ENCODE measurements at regions not wholly inside any gene's neighbourhood (a gene's known extent, or its start where the extent isn't known, plus 50 kb on each side); places are given as distances from the start of the nearest gene placed in this dataset.
A peak's percentile ranks its signal among the peaks of the same experiment; 100 is the strongest.

DNA sequence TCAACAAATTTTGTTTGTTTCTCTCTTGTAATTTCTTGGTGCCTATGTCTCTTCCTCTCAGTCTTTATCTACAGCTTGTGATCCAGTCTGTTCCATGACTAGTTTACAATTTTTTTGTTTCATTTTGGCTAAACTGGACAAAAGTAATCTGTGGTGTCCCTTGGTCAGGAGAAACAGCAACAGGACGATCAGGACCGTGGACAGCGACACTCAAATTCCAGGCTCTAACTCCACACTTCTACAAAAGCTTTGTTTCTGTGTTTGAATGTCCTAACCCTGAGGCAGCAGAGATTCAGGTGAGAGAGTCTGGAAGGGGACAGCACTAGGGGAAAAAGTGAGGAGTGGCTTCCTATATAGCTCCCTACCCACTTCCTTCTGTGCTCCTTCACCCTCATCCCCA lies 593.3 kb upstream of the FANCL start:
- H3K4me3 ChIP-seq (ENCODE audit: low read length) = no peak overlapping the region
- TF ChIP-seq, protein P1, sequence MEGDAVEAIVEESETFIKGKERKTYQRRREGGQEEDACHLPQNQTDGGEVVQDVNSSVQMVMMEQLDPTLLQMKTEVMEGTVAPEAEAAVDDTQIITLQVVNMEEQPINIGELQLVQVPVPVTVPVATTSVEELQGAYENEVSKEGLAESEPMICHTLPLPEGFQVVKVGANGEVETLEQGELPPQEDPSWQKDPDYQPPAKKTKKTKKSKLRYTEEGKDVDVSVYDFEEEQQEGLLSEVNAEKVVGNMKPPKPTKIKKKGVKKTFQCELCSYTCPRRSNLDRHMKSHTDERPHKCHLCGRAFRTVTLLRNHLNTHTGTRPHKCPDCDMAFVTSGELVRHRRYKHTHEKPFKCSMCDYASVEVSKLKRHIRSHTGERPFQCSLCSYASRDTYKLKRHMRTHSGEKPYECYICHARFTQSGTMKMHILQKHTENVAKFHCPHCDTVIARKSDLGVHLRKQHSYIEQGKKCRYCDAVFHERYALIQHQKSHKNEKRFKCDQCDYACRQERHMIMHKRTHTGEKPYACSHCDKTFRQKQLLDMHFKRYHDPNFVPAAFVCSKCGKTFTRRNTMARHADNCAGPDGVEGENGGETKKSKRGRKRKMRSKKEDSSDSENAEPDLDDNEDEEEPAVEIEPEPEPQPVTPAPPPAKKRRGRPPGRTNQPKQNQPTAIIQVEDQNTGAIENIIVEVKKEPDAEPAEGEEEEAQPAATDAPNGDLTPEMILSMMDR (conservative IDR thresholded peaks at IDR 0.05; ENCODE audit: low read length) = no peak
- peak; percentile 24 for DNase-seq (ENCODE audit: low read depth)

DNA sequence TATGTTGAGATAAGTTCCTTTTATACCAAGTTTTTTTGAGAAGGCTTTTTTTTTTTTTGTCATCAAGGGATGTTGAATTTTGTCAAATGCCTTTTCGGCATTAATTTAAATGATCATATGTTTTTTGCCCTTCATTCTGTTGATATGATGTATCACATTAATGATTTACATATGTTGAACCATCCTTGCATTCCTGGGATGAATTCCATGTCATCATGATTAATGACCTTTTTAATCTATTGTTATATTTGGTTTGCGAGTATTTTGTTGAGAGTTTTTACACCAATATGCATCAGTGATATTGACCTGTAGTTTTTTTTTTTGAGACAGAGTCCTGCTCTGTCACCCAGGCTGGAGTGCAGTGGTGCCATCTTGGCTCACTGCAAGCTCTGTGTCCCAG lies 585.7 kb upstream of the FANCL start:
- H3K4me3 ChIP-seq (ENCODE audit: low read length) = no peak overlapping the region
- DNase-seq (ENCODE audit: low read depth) = no peak
- TF ChIP-seq, protein P1 (conservative IDR thresholded peaks at IDR 0.05; ENCODE audit: low read length) = no peak

DNA sequence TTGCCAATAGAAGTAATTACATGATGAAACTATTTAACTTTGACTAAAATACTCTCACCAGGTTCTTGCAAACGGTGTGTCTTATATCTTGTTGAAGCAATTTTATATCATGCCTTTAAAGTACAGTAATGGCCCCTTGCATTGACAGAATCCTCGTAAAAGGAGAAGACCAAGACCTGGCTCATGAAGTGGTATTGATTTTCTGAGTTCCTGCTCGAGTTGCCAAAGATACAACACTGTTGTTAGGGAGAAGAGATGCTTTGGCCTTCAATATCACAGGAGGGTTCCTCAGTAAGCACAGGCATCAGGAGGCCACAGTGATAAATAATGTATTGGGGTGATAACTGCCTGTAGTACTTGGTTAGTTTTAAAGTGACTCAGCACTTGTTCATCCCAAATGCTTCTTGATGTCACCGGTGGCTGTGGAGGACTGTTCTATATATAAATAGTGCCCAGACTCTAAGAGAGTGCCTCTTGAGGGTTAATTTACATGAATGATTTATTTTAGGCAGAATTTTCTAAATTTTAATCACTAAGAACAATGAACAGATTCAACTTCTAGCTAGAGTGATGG lies 571.7 kb upstream of the FANCL start:
- TF ChIP-seq, protein P1 (conservative IDR thresholded peaks at IDR 0.05; ENCODE audit: low read length) = no peak
- DNase-seq (ENCODE audit: low read depth) = no peak
- no peak overlapping the region for H3K4me3 ChIP-seq (ENCODE audit: low read length)

DNA sequence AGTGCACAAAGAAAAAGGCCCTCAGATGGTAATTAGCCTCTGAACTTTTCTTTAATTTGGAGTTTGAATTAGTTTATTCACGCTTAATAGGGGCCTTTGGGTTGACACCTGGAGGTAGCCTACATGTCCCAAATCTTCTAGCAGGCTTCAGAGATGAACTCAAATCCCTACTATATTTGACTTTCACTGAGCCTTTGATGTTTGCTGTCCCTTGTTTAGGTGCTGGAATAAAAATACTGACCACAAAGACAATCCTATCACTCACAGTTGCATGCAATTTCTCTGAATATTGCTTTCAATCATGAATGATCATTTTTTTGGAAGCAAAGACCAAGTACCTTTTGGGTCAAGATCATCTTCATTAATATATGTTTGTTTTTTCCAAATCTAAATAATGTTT lies 564.0 kb upstream of the FANCL start:
- TF ChIP-seq, protein P1 (conservative IDR thresholded peaks at IDR 0.05; ENCODE audit: low read length) = no peak
- no peak overlapping the region for H3K4me3 ChIP-seq (ENCODE audit: low read length)
- no peak for DNase-seq (ENCODE audit: low read depth)

DNA sequence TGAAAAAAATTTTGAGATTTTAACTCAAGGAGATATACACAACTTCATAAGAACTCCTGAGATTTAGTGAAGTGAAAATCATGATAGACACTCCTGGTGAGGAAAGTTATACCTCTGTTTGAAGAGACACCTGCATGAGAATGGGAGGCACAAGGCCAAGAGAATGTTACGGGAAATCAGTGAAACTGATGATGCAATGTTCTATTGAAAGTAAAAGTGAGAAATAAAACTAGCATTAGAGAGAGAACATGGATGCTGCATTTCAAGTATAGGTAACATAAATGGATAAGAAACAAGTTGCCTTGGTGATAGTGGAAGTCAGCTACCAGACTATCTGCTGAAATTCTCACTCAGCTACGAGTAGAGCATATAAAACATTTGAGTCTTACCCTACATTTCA lies 562.1 kb upstream of the FANCL start:
- DNase-seq (ENCODE audit: low read depth) = no peak
- TF ChIP-seq, protein P1 (conservative IDR thresholded peaks at IDR 0.05; ENCODE audit: low read length) = no peak
- H3K4me3 ChIP-seq (ENCODE audit: low read length) = no peak overlapping the region

DNA sequence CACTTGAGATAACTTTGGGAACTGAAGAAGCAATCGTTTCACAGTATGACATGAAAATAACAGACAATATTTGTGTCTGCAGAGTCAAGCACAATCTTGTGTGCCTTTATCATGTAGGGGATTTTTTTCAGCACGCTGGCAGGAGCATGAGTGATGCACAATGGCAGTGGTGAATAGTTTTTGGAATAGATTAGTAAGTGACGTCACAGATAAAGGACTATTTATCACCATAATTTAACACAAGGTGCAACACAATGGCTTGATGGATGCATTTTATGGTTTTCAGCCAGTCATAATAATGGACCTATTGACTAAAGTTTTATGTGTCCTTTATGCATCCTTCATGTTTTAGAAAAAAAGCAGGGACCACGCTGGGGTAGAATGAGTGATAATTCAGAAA lies 559.8 kb upstream of the FANCL start:
- TF ChIP-seq, protein P1 (conservative IDR thresholded peaks at IDR 0.05; ENCODE audit: low read length) = no peak
- no peak overlapping the region for H3K4me3 ChIP-seq (ENCODE audit: low read length)
- no peak for DNase-seq (ENCODE audit: low read depth)

DNA sequence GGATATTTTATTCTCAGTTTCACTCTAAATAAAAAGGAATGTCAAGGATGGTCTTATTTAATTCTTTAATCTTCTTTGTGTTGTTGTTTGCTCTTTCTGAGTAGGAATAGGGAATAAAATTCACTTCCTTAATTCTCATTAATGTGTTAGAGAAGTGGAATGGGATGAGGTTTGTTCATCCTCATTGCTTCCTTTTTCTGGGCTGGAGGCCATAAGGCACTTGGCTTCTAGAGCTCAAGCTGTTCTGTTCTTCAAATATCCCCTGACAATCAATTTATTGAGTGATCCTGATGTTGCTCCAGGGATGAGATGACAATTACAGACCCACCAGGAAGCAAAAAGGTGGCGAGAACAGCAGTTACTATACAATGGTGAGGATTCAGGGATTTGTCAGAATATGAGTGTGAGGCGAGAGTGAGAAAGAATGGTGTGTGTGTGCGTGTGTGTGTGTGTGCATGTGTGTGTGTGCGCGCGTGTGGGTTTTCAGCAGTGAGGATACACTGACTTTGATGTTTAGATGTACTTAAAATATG lies 557.6 kb upstream of the FANCL start:
- DNase-seq (ENCODE audit: low read depth) = no peak
- no peak overlapping the region for H3K4me3 ChIP-seq (ENCODE audit: low read length)
- TF ChIP-seq, protein P1 (conservative IDR thresholded peaks at IDR 0.05; ENCODE audit: low read length) = no peak
